CD4-positive, alpha-beta memory T cell (primary cell): ENCODE measurements at regions not wholly inside any gene's neighbourhood (a gene's known extent, or its start where the extent isn't known, plus 50 kb on each side); places are given as distances from the start of the nearest gene placed in this dataset.

Source experiments
- CTCF ChIA-PET: fragments of 350-600 bp; sonication (Branson Sonifier 250); formaldehyde crosslinking; loops from one replicate; lab custom pipeline; 2021; ENCODE audit warnings: inconsistent platforms; ENCODE audit not compliant: partially characterized antibody; lab: Charles Lee
- POLR2A ChIA-PET: fragments of 350-600 bp; sonication (Branson Sonifier 250); formaldehyde crosslinking; loops from one replicate; lab custom pipeline; 2021; ENCODE audit not compliant: partially characterized antibody; lab: Charles Lee
- DNase-seq, 5 donors: peaks; one replicate each; pipeline versions ENCODE4 v3.0.0 to v3.0.0-alpha.2; 2020 to 2022; ENCODE audit warnings: mixed read lengths in 1 of 5
- H3K27ac ChIP-seq: one replicate; pipeline ENCODE4 v1.7.0; 2013; ENCODE audit warnings: low read depth, low read length
- H3K27me3 ChIP-seq: 2 replicates; pipeline ENCODE4 v1.7.0; 2013; ENCODE audit warnings: mild to moderate bottlenecking, low read length, moderate library complexity; ENCODE audit not compliant: insufficient read depth
- H3K36me3 ChIP-seq: 2 replicates; pipeline ENCODE4 v1.7.0; 2013; ENCODE audit warnings: mild to moderate bottlenecking, low read length, moderate library complexity; ENCODE audit not compliant: insufficient read depth
- H3K4me1 ChIP-seq: 2 replicates; pipeline ENCODE4 v1.7.0; 2013; ENCODE audit warnings: mild to moderate bottlenecking, low read length, moderate library complexity; ENCODE audit not compliant: insufficient read depth
- H3K4me3 ChIP-seq, 2 donors: one replicate each; pipeline ENCODE4 v1.7.0; 2013; ENCODE audit warnings: low read length in 2 of 2, mild to moderate bottlenecking in 1 of 2
- H3K9me3 ChIP-seq, 2 donors: one replicate each; pipeline ENCODE4 v1.7.0; 2013; ENCODE audit warnings: low read length in 2 of 2, control low read depth in 1 of 2; ENCODE audit not compliant: control insufficient read depth in 1 of 2
- H3K27ac Mint-ChIP-seq, 7 donors: one replicate each; pipeline ENCODE4 v1.8.0; 2020 to 2021; ENCODE audit warnings: mixed read lengths in 7 of 7, mild to moderate bottlenecking in 6 of 7, inconsistent platforms in 3 of 7, moderate library complexity in 3 of 7
- H3K27me3 Mint-ChIP-seq, 2 donors: one replicate each; pipeline ENCODE4 v1.8.0; 2020 to 2021; ENCODE audit warnings: mixed read lengths in 2 of 2
- H3K36me3 Mint-ChIP-seq, 2 donors: one replicate each; pipeline ENCODE4 v1.8.0; 2020 to 2021; ENCODE audit warnings: mixed read lengths in 2 of 2, inconsistent platforms in 1 of 2, mild to moderate bottlenecking in 1 of 2
- H3K4me1 Mint-ChIP-seq, 4 donors: one replicate each; pipeline ENCODE4 v1.8.0; 2020 to 2021; ENCODE audit warnings: mixed read lengths in 4 of 4, mild to moderate bottlenecking in 1 of 4
- H3K4me3 Mint-ChIP-seq, 8 donors: one replicate each; pipeline ENCODE4 v1.8.0; 2020 to 2021; ENCODE audit warnings: mixed read lengths in 8 of 8, mild to moderate bottlenecking in 7 of 8, moderate library complexity in 6 of 8, inconsistent platforms in 3 of 8
- H3K9me3 Mint-ChIP-seq, 8 donors: one replicate each; pipeline ENCODE4 v1.8.0; 2020 to 2021; ENCODE audit warnings: mixed read lengths in 8 of 8, mild to moderate bottlenecking in 5 of 8, inconsistent platforms in 3 of 8, moderate library complexity in 1 of 8
- intact Hi-C: fragments of 100-400 bp; cut with micrococcal nuclease; formaldehyde crosslinking; loops from one replicate; pipeline ENCODE4 v1.15.1; 2023

GRCh38 chr14:61644834-61645233 is 50.5 kb upstream of the HIF1A start:
- H3K9me3 Mint-ChIP-seq = peaks cover 0 to 2% (median 0%) of the 10 kb centered on the region in 8 donors
- no peaks in the 10 kb centered on the region for H3K36me3 Mint-ChIP-seq
- intact Hi-C loops = loop anchor here (5.0 kb wide), 2 partner anchors 37 to 48 kb away; no protein-coding TSS in a partner anchor
- no peaks in the 10 kb centered on the region for H3K27me3 ChIP-seq
- no peak overlapping the region for H3K4me3 ChIP-seq
- H3K4me1 Mint-ChIP-seq = peaks cover 18 to 23% (median 22%) of the 10 kb centered on the region in 4 donors
- H3K9me3 ChIP-seq = no peaks in the 10 kb centered on the region
- ChIA-PET POLR2A (no interaction called here), CTCF (no interaction called here)
- no peaks in the 10 kb centered on the region for H3K27me3 Mint-ChIP-seq
- H3K36me3 ChIP-seq = no peaks in the 10 kb centered on the region
- DNase-seq = no peak
- H3K4me1 ChIP-seq = peaks cover 17% of the 10 kb centered on the region
- no peak overlapping the region for H3K4me3 Mint-ChIP-seq
- H3K27ac ChIP-seq = no peak overlapping the region
- H3K27ac Mint-ChIP-seq = no peak overlapping the region

DNA sequence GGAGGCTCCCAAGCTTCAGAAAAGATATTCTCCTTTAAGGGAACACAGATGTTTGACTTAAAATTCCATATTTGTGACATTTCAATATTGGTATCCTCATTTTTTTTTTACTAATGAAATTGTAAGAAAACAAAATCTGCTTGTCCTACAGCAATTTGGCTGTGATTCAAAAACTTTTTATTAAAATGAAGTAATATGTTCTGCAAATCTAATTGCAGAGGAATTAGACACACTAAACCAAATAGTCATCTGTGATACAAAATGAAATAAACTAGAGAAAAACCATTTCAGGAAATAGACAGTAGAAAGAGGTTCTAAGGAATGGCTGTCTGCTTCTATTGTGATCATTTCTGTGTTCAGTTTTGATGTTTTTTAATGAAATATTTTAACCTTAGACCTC is 50.1 kb upstream of the HIF1A start:
- Histone ChIP-seq H3K9me3 (no peaks in the 10 kb centered on the region), H3K4me1 (peaks cover 17% of the 10 kb centered on the region), H3K36me3 (no peaks in the 10 kb centered on the region), H3K4me3 (no peak overlapping the region), H3K27ac (no peak overlapping the region), H3K27me3 (no peaks in the 10 kb centered on the region)
- no peak overlapping the region for H3K4me3 Mint-ChIP-seq
- peaks cover 0 to 2% (median 0%) of the 10 kb centered on the region in 8 donors for H3K9me3 Mint-ChIP-seq
- ChIA-PET POLR2A (no interaction called here), CTCF (no interaction called here)
- H3K27ac Mint-ChIP-seq = no peak overlapping the region
- intact Hi-C loops = loop anchor here (5.0 kb wide), 2 partner anchors 37 to 48 kb away; no protein-coding TSS in a partner anchor
- H3K4me1 Mint-ChIP-seq = peaks cover 18 to 24% (median 22%) of the 10 kb centered on the region in 4 donors
- H3K36me3 Mint-ChIP-seq = no peaks in the 10 kb centered on the region
- H3K27me3 Mint-ChIP-seq = no peaks in the 10 kb centered on the region
- no peak for DNase-seq
